ENCODE measurements at regions not wholly inside any gene's neighbourhood (a gene's known extent, or its start where the extent isn't known, plus 50 kb on each side); places are given as distances from the start of the nearest gene placed in this dataset.
"Not testable (repeated sequence)": the region's sequence is repeated elsewhere in the genome, so short reads cannot be mapped to it uniquely, and the experiment has no call there.

DNA sequence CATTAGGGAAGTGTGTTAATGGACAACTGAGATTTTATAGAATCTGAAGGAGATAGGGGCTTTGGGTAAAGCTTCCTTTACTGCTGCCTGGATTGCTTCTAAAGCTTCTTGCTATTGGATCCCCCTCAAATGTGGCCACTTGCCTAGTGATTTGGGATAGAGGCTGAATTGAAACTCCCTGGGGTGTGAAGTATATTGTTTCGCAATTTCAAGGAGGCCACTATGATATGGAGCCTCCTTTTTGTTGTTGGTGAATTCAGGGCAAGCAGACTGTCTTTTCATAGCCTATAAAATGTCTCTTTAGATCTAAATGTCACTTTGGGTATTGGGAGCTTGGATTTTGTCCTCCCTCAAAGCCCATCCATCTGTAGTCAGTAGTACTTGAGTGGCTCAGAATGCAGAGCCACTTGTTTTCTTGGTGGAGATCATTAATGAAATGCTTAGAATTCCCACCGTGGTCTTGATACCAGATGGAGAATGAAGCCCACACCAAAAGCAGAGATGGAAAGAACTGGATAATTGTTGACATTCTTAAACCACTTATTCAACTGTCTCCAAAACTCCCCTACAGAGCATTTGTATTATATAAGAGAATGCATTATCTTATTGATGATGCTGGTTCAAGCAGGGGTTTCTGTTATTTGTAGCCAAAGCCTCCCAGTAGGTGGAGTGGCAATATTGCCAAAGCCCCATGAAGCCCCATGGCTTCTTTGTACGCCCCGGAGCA lies 144.3 kb upstream of the KCNE2 start:
- DNase-seq (ENCODE audit: low spot score): no peak

DNA sequence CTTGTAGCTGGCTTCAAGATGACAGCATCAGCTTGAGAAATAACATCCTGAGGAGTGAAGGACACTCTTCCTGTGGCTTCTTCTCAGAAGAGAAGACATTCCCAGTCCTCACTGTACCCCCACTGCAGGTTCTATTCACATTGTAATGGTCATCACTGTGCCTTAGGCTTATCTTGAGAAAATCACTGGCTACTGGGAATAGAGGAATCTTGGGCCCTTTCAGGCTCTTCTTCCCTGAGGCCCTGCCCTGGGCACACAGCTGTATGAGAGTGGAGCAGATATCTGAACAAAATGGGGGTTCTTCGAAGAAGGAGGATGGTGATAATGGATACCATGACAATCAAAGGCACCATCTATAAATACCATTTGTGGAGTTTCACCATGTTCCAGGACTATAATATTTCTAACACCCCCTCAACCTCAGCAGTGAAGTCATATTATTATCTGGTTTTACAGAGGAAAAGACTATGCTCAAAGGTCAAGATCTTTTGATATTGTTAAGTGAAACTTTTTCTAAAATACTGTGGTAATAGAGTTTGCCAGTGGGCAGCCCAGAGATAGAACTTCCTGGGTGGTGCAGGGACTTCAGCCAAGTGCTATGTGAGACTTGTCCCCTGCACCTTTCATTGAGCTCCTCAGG lies 143.1 kb upstream of the KCNE2 start:
- DNase-seq (ENCODE audit: low spot score): no peak

DNA sequence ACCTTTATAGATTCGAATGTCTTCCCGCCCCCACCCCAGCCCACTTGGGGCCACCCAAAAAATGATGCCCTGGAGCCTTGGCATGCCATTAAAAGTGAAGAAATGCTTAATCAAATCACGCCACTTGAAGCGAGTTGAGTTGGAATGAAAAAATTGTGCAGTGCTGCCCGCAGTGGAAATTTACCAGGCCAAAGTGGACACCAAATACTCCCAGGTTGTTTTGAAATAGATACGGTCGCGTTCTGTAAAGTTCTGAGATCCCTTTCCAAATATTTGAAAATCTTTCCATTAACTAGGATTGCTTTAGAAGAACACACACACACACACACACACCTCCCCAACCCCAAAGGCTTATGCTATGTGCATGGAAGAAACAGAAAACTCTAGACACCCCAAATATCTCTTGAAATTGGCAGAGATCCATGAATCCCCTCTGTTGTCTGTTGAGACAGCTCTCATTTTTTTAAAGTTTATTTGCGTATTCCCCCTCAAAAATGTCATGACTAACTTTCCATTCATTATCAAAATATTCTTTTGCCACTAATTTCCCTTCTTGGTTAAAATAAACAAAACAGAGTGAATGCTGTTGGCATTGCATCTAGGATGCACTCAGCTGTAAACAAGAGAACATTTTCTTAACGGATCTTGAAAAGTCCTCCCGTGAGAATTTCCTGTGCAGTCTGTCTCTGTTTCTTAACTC lies 142.3 kb upstream of the KCNE2 start:
- no peak for DNase-seq (ENCODE audit: low spot score)

DNA sequence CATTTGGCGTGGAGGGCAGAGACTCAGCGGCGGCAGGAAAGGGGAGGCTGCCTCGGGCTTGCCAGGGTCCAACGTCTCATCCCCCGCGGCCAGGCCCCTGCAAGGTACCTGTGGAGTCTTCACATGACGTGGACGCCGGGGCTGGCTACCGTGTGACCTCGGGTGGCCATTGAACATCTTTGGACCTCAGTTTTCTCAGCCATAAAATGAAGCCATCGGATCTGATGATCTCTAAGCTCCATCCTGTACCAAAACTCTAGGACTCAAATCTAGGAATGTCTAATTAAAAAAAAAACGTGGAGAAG lies 141.8 kb upstream of the KCNE2 start:
- no peak for DNase-seq (ENCODE audit: low spot score)

DNA sequence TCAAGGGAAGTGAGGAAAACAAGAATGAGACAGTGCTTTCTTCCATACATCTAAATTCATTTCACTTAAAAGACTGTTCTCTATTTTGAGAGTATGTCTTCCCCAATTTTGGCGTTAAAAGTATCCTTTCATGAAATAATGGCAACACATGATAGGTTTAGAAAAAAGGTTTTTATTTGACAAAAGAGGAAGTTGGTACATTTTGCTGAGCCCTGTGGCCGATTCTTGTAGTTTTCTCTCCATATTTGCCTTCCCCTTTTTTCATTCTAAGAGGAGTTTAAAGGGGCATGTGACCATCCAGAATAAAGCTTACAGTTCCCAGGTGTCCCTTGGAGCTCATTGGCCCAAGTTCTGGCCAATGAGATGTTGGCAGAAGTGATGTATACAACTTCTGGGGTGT lies 140.4 kb upstream of the KCNE2 start:
- no peak for DNase-seq (ENCODE audit: low spot score)

DNA sequence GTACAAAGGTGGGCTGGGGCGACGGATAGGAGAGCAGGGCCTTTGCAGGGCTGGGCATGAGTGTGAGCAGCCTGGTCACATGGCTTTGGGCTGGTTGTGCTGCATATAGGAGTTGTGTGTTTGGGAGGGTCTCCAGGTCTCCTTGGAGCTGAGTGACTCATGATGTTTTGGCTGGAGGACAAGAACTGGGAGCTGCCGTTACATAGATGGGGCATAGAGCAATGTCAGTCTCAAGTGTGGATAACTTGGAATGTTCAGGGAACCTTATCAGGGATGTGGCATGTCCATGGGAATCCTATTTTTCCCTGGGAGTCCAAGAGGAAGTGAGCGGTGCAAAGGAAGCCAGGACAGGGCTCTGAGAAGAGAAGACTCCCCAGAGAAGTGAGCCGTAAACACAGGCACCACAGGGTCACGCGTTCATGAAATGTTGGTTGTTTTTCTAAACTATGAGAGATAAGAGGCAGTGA lies 136.4 kb upstream of the KCNE2 start:
- no peak for DNase-seq (ENCODE audit: low spot score)

DNA sequence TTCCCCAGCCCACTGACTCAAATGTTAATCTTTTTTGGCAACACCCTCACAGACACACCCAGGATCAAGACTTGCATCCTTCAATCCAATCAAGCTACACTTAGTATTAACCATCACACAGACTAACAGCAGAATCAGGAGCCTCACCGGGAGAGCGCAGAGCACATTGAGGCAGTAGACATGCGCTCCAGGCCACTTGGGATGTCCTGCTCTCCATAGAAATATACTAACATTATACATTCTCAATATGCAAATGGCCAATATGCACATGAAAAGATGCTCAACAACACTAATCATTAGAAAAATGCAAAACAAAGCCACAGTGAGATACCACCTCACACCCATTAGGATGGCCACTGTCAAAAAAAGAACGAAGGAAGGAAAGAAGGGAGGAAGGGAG lies 135.0 kb upstream of the KCNE2 start:
- DNase-seq (ENCODE audit: low spot score): no peak

DNA sequence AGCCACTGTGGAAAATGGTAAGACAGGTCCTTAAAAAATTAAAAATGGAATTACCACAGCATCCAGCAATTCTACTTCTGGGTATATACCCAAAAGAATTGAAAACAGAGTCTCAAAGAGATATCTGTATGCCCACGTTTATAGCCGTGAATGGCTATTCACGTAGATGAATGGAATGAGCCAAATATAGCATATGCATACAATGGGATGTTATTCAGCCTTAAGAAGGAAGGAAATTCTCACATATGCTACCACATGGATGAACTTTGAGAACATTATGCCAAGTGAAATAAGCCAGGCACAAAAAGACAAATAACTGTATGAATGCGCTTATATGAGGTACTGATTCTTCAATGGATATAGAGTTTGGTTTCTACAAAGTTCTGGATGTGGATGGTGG lies 134.5 kb upstream of the KCNE2 start:
- DNase-seq (ENCODE audit: low spot score): no peak

DNA sequence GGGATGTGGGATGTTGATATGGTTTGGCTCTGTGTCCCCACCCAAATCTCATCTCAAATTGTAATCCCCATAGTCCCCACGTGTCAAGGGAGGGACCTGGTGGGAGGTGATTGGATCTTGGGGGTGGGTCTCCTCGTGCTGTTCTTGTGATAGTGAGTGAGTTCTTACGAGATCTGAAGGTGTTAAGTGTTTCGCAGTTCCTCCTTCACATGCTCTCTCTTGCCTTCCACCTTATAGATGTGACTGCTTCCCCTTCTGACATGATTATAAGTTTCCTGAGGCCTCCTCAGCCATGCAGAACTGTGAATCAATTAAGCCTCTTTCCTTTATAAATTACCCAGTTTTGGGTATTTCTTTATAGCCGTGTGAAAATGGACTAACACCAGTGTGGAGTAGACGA lies 130.1 kb upstream of the KCNE2 start:
- not testable (repeated sequence) for DNase-seq (ENCODE audit: low spot score)

DNA sequence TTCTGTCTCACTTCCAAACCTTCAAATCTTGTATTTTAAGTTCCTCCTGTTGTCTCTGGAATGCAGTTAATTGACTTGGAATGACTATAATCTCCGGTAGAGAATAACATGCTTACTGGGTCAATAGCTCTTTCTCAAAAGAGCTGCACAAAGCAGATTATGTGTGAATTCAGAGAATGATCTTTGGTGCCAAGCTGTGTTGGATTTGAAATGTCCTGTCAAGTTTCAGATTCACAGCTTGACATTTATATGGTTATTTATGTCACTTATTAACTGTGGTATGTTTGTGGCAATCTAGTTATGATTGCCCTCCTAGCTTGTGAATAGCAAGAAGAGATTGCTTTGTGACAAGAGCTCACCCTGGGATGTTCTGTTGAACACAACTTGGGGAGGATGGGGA lies 128.3 kb upstream of the KCNE2 start:
- DNase-seq (ENCODE audit: low spot score): no peak

DNA sequence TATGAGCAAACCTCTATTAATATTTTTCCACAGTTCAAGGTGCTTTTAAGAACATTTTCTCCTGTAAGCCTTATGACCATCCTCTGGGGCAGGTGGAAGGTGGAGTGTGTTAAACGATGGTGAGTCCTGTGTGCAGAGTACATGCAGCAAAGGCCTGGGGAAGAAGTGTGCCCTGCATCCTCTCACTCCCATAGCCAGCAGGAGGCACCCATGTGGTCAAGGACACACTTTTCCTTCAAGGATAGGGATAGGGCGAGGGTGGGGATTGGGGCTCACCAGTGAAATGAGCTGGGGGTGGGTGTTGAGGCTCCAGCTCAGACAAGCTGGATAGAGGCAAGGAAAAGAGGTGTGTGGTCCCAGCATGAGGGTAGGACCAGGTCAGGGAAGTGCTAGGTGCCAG lies 120.8 kb upstream of the KCNE2 start:
- DNase-seq (ENCODE audit: low spot score): no peak

DNA sequence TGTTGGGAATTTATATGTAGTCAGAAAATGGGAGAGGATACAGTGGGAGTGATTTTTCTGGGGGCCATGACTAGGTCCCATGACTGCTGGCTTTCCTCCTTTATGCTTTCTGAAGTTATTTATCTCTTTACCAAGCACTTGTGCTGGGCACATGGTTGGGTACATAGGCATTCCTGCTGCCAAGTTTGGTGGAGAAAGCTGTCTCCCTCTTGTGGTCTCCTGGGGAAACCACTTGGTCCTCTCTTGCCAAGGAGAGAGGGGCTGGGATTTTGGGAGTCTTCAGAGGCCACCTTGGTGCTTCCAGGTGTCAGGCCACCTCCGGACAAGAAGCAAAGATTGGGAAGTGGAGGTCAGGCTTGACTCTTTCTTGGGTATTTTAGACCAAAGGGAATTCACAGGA lies 120.2 kb upstream of the KCNE2 start:
- no peak for DNase-seq (ENCODE audit: low spot score)

DNA sequence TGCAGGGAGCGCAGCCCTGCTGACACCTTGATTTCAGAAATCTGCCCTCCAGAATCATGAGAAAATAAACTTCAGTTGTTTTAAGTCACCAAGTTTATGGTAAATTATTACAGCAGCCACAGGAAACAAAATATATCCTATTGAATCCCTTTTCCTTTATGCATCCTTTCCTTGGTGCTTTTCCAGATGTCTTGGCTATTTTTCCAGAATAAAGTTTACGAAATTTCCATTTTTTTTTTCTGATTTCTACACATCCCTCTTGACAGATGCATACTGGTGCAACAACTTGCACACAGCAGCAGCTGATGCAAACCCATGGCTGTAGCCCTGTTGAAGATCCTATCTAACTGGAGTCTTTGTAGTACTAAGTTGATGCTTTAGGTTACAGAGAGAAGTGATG lies 111.1 kb upstream of the KCNE2 start:
- DNase-seq (ENCODE audit: low spot score): no peak

DNA sequence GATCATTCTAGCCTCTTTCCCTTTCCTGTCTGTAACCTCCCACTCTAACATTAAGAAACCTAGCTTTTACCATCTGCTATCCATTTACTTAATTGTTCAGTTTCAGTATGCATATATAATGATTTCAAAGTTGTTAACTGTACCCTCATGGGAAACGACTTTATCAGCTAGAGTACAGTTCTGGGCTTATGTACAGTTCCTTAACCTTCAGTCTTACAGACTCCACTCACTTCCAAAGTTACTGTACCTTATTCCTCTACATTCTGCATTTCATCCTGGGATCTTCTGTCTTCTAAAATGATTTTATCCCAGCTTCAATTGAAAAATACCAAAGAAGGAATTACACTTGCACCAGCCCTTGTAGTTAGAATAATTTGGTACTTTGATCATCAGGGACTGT lies 108.7 kb upstream of the KCNE2 start:
- no peak for DNase-seq (ENCODE audit: low spot score)

DNA sequence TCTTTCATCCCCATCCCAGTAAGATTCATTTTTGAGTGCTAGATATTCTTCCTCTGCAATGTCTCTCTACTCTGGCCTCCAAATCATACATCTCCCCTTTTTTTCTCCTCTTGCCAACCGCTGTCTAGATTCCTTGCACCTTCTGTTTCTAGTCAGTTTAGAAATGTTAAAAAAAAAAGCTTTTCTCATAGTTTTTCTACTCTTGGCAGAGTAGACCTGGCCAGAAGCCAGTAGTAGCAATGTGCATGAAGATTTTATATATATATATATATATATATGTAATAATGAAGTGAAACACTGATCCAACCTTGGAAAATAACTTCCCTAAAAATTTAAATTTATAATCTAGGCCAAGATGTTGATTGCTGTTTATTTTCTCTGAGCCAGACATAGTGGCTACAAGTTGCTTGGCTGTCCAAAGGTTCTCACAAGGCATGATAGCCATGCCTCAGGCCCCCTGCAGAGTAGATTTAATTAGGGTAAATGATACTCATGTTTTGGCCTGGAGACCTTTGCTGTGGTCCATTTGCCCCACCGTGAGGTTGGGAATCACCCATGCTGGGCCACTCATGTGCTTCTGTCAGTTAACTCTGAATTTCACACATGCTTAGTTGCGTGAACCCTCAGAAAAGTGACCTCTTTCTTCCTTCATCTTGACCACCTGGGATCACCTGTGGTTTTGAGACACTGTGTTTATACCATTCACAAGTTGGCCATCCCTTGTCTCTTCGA lies 103.4 kb upstream of the KCNE2 start:
- DNase-seq (ENCODE audit: low spot score): no peak

DNA sequence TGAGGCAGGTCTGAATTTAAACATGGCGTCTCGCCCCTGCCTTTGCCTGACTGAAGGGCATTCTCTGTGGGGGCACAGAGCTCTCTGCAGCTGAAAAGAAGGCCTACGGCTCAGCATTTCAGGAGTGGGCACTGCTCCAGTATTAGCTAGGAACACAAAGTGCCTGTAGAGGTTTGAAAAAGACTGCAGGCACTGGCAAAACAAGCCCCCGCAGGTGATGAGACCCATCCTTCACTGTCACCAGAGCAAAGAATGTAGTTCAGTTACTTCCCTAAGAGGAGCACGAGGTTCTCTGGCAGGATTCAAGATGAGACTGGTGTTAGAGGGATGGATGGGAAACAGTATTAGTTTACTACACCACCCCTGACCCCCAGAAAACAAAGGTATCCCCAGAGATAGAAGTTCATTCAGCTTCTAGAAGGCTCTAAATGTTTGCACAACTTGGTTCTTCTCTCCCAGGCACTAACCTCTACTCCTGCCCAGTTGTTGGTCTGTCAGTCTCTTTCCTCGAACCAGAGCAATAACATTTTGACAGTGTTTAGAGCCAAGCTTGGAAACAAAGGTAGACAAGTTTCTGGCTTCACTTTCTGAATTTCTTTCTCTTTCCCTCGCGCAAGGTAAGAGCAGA lies 101.9 kb upstream of the KCNE2 start:
- DNase-seq (ENCODE audit: low spot score): no peak

DNA sequence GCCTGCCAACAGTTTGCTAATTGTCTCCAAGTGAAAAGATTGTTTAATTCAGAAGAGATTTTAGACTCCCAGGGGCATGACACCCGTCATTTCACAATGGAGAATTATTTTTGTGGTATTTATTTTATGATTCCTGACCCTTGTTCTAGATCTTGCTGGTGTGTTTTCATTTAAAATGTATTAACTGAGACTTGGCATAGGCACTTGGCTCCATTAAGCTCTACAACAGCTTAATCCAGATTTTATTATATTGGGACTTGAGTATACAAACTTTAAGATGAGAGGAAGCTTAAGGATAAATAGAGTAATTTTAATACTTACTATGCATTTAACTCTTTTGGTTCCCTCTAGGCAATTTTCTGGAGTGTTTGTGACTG lies 101.3 kb upstream of the KCNE2 start:
- no peak for DNase-seq (ENCODE audit: low spot score)

DNA sequence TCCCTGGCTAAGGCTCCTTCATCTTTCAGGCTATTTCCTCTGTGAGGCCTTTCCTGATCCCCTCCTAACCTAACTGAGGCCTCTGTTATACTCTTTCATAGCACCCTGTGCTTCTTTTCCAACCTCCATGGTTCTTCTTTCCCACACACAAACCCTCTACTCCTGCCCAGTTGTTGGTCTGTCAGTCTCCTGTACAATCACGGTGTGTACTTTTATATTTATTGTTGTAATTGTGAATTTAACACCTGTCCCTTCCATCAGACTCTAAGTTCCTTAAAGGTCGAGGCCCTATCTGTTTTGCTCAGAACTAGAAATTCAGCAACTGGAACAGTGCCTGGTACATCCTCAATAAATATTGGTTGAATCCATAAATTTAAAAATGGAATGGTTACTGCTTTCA lies 100.2 kb upstream of the KCNE2 start:
- no peak for DNase-seq (ENCODE audit: low spot score)

DNA sequence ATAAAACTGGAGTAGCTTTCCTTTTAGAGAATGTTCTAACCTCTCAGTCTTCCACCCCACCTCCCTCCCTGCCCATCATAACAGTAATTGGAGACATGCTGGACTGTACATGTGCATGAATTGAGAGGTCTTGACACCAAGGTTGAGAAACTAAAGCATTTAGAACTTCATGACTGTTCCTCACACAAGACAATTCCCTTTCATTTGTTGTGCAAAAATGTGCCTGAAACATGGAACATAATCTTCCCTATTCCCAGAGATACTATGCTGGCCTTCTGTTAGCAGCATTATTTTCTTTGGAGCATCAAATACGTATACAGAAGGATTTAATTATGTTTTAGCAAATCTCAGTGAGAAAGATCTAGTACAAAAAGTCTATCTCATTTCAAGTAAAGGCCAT lies 97.5 kb upstream of the KCNE2 start:
- DNase-seq (ENCODE audit: low spot score): no peak

DNA sequence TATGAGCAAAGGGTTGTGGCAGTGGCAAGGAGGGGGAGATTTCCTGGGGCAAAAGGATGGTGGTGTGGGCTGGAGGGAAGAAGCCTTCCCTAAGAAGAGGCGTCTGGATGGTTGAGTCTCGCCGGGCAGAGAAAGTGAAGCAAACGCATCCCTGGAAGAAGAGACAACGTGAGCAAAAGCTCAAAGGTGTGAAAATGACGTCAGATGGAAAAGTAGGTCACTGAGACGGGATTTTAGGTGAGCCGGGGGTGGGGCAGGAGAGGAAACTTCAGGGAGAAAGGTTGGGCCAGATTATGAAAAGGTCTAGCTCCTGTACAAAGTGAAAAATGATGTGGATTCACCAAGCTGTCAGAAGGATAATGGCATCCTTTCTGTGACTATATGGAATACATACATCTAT lies 95.3 kb upstream of the KCNE2 start:
- DNase-seq (ENCODE audit: low spot score): no peak

DNA sequence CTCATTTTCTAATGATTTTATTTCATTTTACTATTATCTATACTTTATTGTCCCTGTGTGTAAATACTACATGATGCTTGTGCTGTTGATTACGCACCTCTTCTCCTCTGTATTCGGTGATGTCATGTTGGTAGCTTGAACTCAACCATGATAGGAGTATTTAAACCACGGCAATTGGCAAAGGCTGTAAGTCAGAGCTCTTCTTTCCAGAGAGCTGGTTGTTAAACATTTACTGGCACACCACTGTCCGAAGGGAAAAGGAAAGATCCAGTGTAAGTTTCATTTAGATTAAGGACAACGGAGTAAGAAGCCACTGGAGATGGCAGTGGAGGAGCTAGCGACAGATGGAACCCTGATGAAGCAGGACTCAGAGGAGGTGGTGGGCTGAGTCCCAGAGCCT lies 93.4 kb upstream of the KCNE2 start:
- DNase-seq (ENCODE audit: low spot score): no peak

DNA sequence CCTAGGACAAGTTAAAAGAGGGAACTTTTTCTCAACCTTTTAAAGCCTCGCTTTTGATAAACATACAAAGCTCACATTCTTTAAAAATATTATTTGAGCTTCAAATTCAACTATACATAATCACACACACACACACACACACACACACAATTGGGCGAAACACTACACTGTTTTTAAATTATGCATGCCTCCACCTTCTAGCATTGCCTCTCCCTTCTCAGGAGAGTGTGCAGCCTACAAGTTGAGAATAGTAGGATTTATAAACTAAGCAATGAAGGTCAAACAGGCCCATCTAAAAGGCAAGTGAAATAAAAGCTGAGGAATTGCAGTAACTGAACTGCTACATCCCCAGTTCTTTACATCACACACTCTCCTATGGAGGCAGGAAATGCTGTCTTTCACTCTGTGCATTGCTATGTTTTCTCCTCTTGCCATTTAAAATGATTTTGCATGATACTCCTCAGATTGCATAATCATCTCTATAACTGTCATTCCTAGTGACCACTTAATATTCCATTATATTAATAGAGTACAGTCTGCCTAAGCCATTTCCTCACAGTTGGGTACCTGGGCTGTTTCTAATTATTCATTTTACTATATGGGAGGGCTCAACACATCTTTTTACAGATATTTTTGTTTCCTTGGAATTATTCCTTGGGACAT lies 92.5 kb upstream of the KCNE2 start:
- DNase-seq (ENCODE audit: low spot score): no peak
